ENCODE measurements at regions not wholly inside any gene's neighbourhood (a gene's known extent, or its start where the extent isn't known, plus 50 kb on each side); places are given as distances from the start of the nearest gene placed in this dataset.
"Not testable (repeated sequence)": the region's sequence is repeated elsewhere in the genome, so short reads cannot be mapped to it uniquely, and the experiment has no call there.

DNA sequence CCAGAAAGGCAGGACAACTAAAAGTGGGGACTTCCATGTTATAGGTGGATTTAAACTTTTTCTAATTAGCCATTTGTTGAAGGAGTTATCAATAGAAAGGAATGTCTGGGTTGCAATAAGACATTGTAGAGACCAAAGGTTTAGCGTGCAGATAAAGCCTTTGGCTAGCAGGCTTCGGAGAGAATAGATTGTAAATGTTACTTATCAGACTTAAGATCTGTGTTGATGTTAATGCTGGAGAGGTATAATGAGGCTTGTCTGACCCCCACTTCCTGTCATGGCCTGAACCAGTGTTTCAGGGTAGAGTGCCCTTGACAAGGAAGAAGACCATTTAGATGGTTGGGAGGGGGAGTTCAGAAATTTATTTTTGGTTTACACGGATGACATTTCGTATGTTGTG lies 67.1 kb upstream of the SPIN4 start:
- no peak for DNase-seq (ENCODE audit: low read depth)
- H3K4me3 ChIP-seq (ENCODE audit: low read length) = no peak overlapping the region
- TF ChIP-seq, protein P1, sequence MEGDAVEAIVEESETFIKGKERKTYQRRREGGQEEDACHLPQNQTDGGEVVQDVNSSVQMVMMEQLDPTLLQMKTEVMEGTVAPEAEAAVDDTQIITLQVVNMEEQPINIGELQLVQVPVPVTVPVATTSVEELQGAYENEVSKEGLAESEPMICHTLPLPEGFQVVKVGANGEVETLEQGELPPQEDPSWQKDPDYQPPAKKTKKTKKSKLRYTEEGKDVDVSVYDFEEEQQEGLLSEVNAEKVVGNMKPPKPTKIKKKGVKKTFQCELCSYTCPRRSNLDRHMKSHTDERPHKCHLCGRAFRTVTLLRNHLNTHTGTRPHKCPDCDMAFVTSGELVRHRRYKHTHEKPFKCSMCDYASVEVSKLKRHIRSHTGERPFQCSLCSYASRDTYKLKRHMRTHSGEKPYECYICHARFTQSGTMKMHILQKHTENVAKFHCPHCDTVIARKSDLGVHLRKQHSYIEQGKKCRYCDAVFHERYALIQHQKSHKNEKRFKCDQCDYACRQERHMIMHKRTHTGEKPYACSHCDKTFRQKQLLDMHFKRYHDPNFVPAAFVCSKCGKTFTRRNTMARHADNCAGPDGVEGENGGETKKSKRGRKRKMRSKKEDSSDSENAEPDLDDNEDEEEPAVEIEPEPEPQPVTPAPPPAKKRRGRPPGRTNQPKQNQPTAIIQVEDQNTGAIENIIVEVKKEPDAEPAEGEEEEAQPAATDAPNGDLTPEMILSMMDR (conservative IDR thresholded peaks at IDR 0.05; ENCODE audit: low read length) = no peak

DNA sequence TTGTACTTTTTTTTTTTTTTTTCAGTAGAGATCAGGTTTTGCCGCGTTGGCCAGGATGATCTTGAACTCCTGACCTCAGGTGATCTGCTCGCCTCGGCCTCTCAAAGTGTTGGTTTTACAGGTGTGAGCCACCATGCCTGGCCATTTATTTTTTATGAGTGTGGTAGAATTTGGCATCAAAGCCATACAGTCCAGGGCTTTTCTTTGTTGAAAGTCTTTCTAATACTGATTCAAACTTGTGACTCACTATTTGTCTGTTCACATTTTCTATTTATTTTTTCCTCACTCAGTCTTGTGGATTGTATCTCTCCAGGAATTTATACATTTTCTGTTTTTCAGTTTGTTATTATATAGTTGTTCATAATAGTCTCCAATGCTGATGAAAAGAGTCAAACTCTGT lies 66.5 kb upstream of the SPIN4 start:
- no peak for DNase-seq (ENCODE audit: low read depth)
- H3K4me3 ChIP-seq (ENCODE audit: low read length) = no peak overlapping the region
- TF ChIP-seq, protein P1 (conservative IDR thresholded peaks at IDR 0.05; ENCODE audit: low read length) = no peak

- DNase-seq (ENCODE audit: low read depth); H3K4me3 ChIP-seq (ENCODE audit: low read length): not testable (repeated sequence)
Measured at GRCh38 chrX:63409934-63410333, 58.8 kb upstream of the SPIN4 start.

- TF ChIP-seq, protein P1 (conservative IDR thresholded peaks at IDR 0.05; ENCODE audit: low read length) = no peak
- no peak for DNase-seq (ENCODE audit: low read depth)
- no peak overlapping the region for H3K4me3 ChIP-seq (ENCODE audit: low read length)
Measured at GRCh38 chrX:63408050-63408449, 56.9 kb upstream of the SPIN4 start.

DNA sequence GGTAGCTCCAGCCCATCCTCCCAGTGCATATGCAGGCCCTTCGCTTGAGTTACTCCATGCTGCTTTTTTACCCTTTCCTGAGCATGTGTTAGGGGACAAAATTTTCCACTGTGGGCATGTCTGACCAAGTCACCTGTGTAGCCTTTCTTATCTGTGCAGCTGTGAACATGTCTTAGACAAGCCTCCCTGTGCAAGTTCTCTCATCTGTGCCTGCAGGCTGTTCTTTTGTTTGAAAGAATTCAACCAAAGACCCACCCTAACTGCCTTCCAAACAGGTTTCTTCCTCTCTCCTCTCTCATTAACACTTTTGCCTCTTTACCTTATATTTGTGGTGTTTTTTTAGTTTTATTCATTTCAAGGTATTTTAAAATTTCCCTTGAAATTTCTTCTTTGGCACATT lies 53.2 kb upstream of the SPIN4 start:
- no peak for DNase-seq (ENCODE audit: low read depth)
- H3K4me3 ChIP-seq (ENCODE audit: low read length) = no peak overlapping the region
- TF ChIP-seq, protein P1 (conservative IDR thresholded peaks at IDR 0.05; ENCODE audit: low read length) = no peak

- no peak for DNase-seq (ENCODE audit: low read depth)
- TF ChIP-seq, protein P1 (conservative IDR thresholded peaks at IDR 0.05; ENCODE audit: low read length) = no peak
- no peak overlapping the region for H3K4me3 ChIP-seq (ENCODE audit: low read length)
Measured at GRCh38 chrX:63402106-63402505, 51.0 kb upstream of the SPIN4 start.
